SH-SY5Y (cell line): ENCODE measurements at regions not wholly inside any gene's neighbourhood (a gene's known extent, or its start where the extent isn't known, plus 50 kb on each side); places are given as distances from the start of the nearest gene placed in this dataset.

Experiments
- GATA2 ChIP-seq: IDR thresholded peaks from 2 replicates; pipeline ENCODE4 v1.6.1; 2011; ENCODE audit warnings: mild to moderate bottlenecking, low read depth, low read length
- GATA3 ChIP-seq: IDR thresholded peaks from 2 replicates; pipeline ENCODE4 v1.6.1; 2011; ENCODE audit warnings: low read depth, mild to moderate bottlenecking, low read length, moderate library complexity

- no peak for TF ChIP-seq GATA3
- no peak for TF ChIP-seq GATA2
These were observed 164.1 kb downstream of the PHETA1 start for GRCh38 chr12:111204788-111205241.

- TF ChIP-seq GATA3 (no peak), GATA2 (no peak)
These were observed 164.9 kb downstream of the PHETA1 start for GRCh38 chr12:111203969-111204368.

GRCh38 chr12:111203446-111203845 is 165.4 kb downstream of the PHETA1 start:
- no peak for TF ChIP-seq GATA2
- no peak for TF ChIP-seq GATA3

- TF ChIP-seq GATA3 (no peak), GATA2 (no peak)
These were observed 166.5 kb downstream of the PHETA1 start for GRCh38 chr12:111202237-111202915.

GRCh38 chr12:111201495-111202236 is 167.2 kb downstream of the PHETA1 start:
- TF ChIP-seq GATA2 (no peak), GATA3 (no peak)

GRCh38 chr12:111201036-111201435 is 167.9 kb downstream of the PHETA1 start:
- TF ChIP-seq GATA2, result no peak
- no peak for TF ChIP-seq GATA3

GRCh38 chr12:111197376-111197944 is 171.4 kb downstream of the PHETA1 start:
- no peak for TF ChIP-seq GATA3
- no peak for TF ChIP-seq GATA2

GRCh38 chr12:111196532-111196931 is 172.4 kb downstream of the PHETA1 start:
- TF ChIP-seq GATA3 (no peak), GATA2 (no peak)

- no peak for TF ChIP-seq GATA2
- no peak for TF ChIP-seq GATA3
These were observed 173.6 kb downstream of the PHETA1 start for GRCh38 chr12:111195316-111195715.

GRCh38 chr12:111194703-111195051 is 174.2 kb downstream of the PHETA1 start:
- TF ChIP-seq GATA2, result no peak
- TF ChIP-seq GATA3, result no peak

- TF ChIP-seq GATA3, result no peak
- TF ChIP-seq GATA2, result no peak
These were observed 174.8 kb downstream of the PHETA1 start for GRCh38 chr12:111193977-111194702.

GRCh38 chr12:111193496-111193895 is 175.4 kb downstream of the PHETA1 start:
- no peak for TF ChIP-seq GATA3
- TF ChIP-seq GATA2, result no peak

- TF ChIP-seq GATA3 (no peak), GATA2 (no peak)
These were observed 175.8 kb downstream of the PHETA1 start for GRCh38 chr12:111193067-111193466.

- TF ChIP-seq GATA2, result no peak
- TF ChIP-seq GATA3, result no peak
These were observed 176.2 kb downstream of the PHETA1 start for GRCh38 chr12:111192647-111193046.
